Astrocyte of the cerebellum (primary cell): ENCODE measurements at regions not wholly inside any gene's neighbourhood (a gene's known extent, or its start where the extent isn't known, plus 50 kb on each side); places are given as distances from the start of the nearest gene placed in this dataset.

Experiments used
- DNase-seq: peaks from one replicate; pipeline ENCODE4 v3.0.0-alpha.2; 2011; ENCODE audit warnings: low read depth
- H3K4me3 ChIP-seq: 2 replicates; pipeline ENCODE4 v1.5.1; 2011; ENCODE audit warnings: mild to moderate bottlenecking, low read depth, low read length, moderate library complexity
- CTCF ChIP-seq: IDR thresholded peaks from 2 replicates; pipeline ENCODE4 v1.5.1; 2012; ENCODE audit warnings: low read length, low read depth, moderate library complexity, mild to moderate bottlenecking; ENCODE audit errors: missing control alignments
- in situ Hi-C: cut with HindIII; loops from 2 replicates; pipeline ENCODE4 v1.10.0; 2017; ENCODE audit warnings: low sequenced_read_pairs

GRCh38 chr10:65123120-65123519, 1601.9 kb downstream of the REEP3 start:
- in situ Hi-C loops = no loop called here
- TF ChIP-seq CTCF = no peak
- no peak overlapping the region for H3K4me3 ChIP-seq
- DNase-seq = no peak

- DNase-seq = no peak
- no peak for TF ChIP-seq CTCF
- in situ Hi-C loops = no loop called here
These were observed 1604.0 kb downstream of the REEP3 start for GRCh38 chr10:65125212-65125611.

DNA sequence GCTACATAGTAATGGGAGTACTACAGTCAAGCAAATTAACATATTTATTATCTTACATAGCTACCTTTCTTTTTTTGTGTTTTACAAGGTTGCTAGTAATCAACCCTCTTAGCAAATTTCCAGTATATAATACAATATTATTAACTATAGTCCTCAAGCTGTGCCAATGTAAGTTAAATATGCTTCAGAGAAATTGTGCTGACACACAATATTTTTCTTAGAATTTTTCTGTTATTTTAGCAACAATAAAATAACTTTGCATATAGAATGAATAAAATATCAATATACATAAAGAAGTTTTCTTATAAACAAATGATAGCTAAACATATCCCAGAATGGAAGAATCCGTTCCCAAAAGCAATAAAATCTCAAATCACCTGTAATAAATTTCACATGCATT, 1605.1 kb downstream of the REEP3 start:
- TF ChIP-seq CTCF = no peak
- in situ Hi-C loops = no loop called here
- H3K4me3 ChIP-seq = no peak overlapping the region
- DNase-seq = no peak

More at GRCh38 chr10:65125212-65125611, 1604.0 kb downstream of the REEP3 start:
- H3K4me3 ChIP-seq = no peak overlapping the region

DNA sequence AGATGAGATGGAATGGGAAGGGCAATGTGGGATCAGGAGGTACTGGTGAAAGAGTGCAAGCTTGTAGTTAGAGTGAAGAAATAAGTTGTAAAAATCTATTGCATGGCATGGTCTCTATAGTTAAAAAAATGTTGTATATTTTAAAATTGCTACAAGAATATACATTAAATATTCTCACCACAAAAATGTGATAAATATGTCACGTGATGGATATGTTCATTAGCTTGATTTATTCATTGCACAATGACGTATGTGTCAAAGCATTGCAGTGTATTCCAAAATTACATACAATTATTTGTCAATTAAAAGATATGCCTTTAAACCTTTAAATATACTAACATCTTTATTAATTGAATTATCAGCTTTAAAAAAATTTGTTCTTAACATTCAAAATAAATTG, 1607.1 kb downstream of the REEP3 start:
- DNase-seq = no peak
- H3K4me3 ChIP-seq = no peak overlapping the region
- TF ChIP-seq CTCF = no peak
- in situ Hi-C loops = no loop called here

DNA sequence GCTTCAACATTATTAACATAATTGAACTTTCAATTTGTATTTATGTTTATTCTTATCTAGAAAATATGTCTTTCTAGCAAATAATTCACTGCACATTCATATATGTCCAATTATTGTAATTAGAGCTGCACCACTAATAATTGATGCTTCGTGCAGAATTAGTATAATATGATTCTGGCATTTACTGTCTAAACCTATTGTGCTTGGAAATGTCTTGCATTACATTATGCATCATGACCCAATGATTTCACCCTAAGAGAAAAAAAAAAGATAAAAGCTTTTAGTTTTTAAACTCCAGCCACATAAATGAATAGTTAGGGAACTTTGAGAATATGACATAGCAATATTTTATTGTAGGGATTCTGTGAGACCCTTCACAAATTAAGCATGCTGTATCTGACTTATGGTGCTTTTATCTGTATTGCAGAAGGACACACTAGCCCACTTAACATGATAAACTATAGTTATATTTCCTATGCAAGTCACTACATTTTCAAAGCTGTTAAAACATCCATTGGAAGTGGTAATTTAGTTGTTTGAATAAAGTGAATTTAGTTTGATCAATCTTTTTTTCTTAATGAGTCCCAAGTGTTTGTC, 1609.1 kb downstream of the REEP3 start:
- no peak for DNase-seq
- no peak overlapping the region for H3K4me3 ChIP-seq
- no peak for TF ChIP-seq CTCF
- in situ Hi-C loops = no loop called here

GRCh38 chr10:65133652-65134051, 1612.5 kb downstream of the REEP3 start:
- no peak for TF ChIP-seq CTCF
- in situ Hi-C loops = no loop called here
- H3K4me3 ChIP-seq = no peak overlapping the region
- no peak for DNase-seq
